Loucy (cell line): ENCODE measurements at regions not wholly inside any gene's neighbourhood (a gene's known extent, or its start where the extent isn't known, plus 50 kb on each side); places are given as distances from the start of the nearest gene placed in this dataset.
"Not testable (repeated sequence)": the region's sequence is repeated elsewhere in the genome, so short reads cannot be mapped to it uniquely, and the experiment has no call there.

Source experiments
- H2AFZ ChIP-seq: fragments of 200-600 bp; sonication (generic); 2 replicates; pipeline ENCODE4 v1.6.0; 2016; ENCODE audit warnings: antibody characterized with exemption, mild to moderate bottlenecking, low read length, moderate library complexity
- H3F3A ChIP-seq: fragments of 200-600 bp; 2 replicates; pipeline ENCODE4 v1.6.0; 2016; ENCODE audit warnings: antibody characterized with exemption, low read depth, mild to moderate bottlenecking
- H3K27me3 ChIP-seq: fragments of 200-600 bp; sonication (generic); 2 replicates; pipeline ENCODE4 v1.6.1; 2014; ENCODE audit warnings: low read length, mild to moderate bottlenecking; ENCODE audit not compliant: insufficient read depth, poor library complexity, severe bottlenecking
- H3K36me3 ChIP-seq: fragments of 200-600 bp; sonication (generic); 2 replicates; pipeline ENCODE4 v1.6.1; 2016; ENCODE audit warnings: low read length; ENCODE audit not compliant: insufficient read depth
- H3K4me1 ChIP-seq: fragments of 200-600 bp; sonication (generic); 2 replicates; pipeline ENCODE4 v1.5.1; 2014; ENCODE audit warnings: low read length, mild to moderate bottlenecking; ENCODE audit not compliant: insufficient read depth, poor library complexity, severe bottlenecking
- H3K4me2 ChIP-seq: fragments of 200-600 bp; sonication (generic); 2 replicates; pipeline ENCODE4 v1.6.0; 2014; ENCODE audit warnings: antibody characterized with exemption, low read length, low read depth, mild to moderate bottlenecking; ENCODE audit not compliant: poor library complexity, severe bottlenecking
- H3K4me3 ChIP-seq: fragments of 200-600 bp; sonication (generic); 2 replicates; pipeline ENCODE4 v1.5.1; 2014; ENCODE audit warnings: low read length, mild to moderate bottlenecking, mixed read lengths; ENCODE audit not compliant: poor library complexity, severe bottlenecking
- H3K79me2 ChIP-seq: fragments of 200-600 bp; sonication (generic); 2 replicates; pipeline ENCODE4 v1.6.1; 2014; ENCODE audit warnings: low read length; ENCODE audit not compliant: insufficient read depth
- H3K9ac ChIP-seq: fragments of 200-600 bp; sonication (generic); 2 replicates; pipeline ENCODE4 v1.6.0; 2014; ENCODE audit warnings: mild to moderate bottlenecking, low read depth, low read length, moderate library complexity; ENCODE audit not compliant: poor library complexity, severe bottlenecking
- H3K9me2 ChIP-seq: fragments of 200-600 bp; sonication (generic); replicated peaks from 2 replicates; pipeline ENCODE4 v1.6.1; 2016; ENCODE audit warnings: low read depth, low read length, mixed read lengths
- H3K9me3 ChIP-seq: fragments of 200-600 bp; sonication (generic); 2 replicates; pipeline ENCODE4 v1.6.1; 2014; ENCODE audit warnings: mild to moderate bottlenecking, antibody characterized with exemption, low read length, low read depth; ENCODE audit not compliant: insufficient read depth
- H4K20me1 ChIP-seq: fragments of 200-600 bp; sonication (generic); 2 replicates; pipeline ENCODE4 v1.6.0; 2014; ENCODE audit warnings: antibody characterized with exemption, low read length, mild to moderate bottlenecking; ENCODE audit not compliant: insufficient read depth, poor library complexity, severe bottlenecking
- CTCF ChIP-seq: fragments of 200-600 bp; sonication (generic); conservative IDR thresholded peaks from 2 replicates; pipeline ENCODE4 v1.5.1; 2014; ENCODE audit warnings: mild to moderate bottlenecking, antibody characterized with exemption, low read length
- EZH2phosphoT487 ChIP-seq: fragments of 200-600 bp; IDR thresholded peaks from 2 replicates; pipeline ENCODE4 v1.6.1; 2018; ENCODE audit warnings: antibody characterized with exemption, mild to moderate bottlenecking, moderate library complexity, borderline replicate concordance

- not testable (repeated sequence) for H3K4me3 ChIP-seq, H3K4me2 ChIP-seq, H3K9me2 ChIP-seq, H3K27me3 ChIP-seq, H3K36me3 ChIP-seq, H2AFZ ChIP-seq, H4K20me1 ChIP-seq, H3K9ac ChIP-seq, H3K9me3 ChIP-seq
- Histone ChIP-seq H3K4me1 (peaks cover 69% of the 10 kb centered on the region), H3K79me2 (peaks cover 36% of the 10 kb centered on the region; the same call in 1 of the 2 replicates), H3F3A (peaks cover 22% of the 10 kb centered on the region)
Observed at GRCh38 chr12:131225066-131225380, 271.3 kb downstream of the ADGRD1 start.

DNA sequence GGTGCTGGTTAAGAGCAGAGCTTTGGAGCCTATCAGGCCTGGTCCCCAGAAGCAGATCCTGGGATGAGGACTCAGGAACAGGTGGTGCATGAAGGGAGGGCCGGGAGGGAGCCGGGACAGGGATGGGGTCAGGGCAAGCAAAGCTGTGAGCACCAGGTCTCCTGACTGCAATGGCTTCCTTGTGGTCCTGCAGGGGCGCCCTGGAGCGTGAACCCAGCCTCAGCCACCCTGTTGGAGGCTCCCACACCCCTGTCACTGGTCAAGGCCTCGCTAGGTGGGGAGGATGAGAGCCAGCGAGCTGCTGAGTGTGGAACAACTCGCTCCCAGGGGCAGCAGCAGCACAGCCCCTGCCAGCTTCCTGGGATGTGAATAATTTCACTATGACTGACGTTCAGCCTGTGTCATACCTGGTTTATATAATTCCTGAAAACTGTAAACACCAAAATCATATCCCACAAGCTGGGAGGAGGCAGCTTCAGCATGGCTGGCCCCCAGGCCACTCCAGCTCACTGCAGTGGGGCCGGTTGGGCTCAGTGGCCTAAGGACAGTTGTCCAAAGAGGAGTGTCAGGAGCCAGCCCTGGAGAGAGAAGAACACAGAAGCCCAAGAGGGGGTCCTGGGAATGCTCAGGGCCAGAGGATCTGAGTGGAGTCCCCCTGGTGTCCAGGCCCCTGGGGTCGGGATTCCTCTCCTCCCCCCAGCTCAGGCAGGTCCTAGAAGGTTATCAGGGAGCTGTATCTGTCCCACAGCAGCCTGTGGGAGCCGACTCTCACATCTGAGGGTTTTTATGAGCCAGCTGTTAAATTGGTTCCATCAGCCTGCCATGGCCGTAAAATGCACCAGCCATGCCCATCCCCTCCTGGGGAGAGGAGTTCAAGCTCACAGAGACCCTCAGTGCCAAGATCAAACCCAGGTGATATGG lies 272.9 kb downstream of the ADGRD1 start:
- Histone ChIP-seq H3K79me2 (peaks cover 21% of the 10 kb centered on the region; the same call in 1 of the 2 replicates), H2AFZ (no peak overlapping the region), H3K9ac (peak overlapping the region; percentile 57), H3K4me1 (peaks cover 73% of the 10 kb centered on the region), H3K36me3 (no peaks in the 10 kb centered on the region), H3K4me2 (peak overlapping the region; percentile 57), H3K4me3 (peak overlapping the region; percentile 3), H3K27me3 (no peaks in the 10 kb centered on the region), H3F3A (peaks cover 27% of the 10 kb centered on the region), H4K20me1 (no peaks in the 10 kb centered on the region), H3K9me2 (no peaks in the 10 kb centered on the region), H3K9me3 (no peaks in the 10 kb centered on the region)
- TF ChIP-seq CTCF (no peak; the same call in 1 of the 2 replicates), EZH2phosphoT487 (no peak)

GRCh38 chr12:131227641-131228040 lies 273.9 kb downstream of the ADGRD1 start:
- Histone ChIP-seq H3F3A (peaks cover 21% of the 10 kb centered on the region), H3K9ac (peak overlapping the region; percentile 57), H3K4me2 (peak overlapping the region; percentile 57), H3K4me1 (peaks cover 75% of the 10 kb centered on the region), H3K4me3 (peak overlapping the region; percentile 3), H3K79me2 (peaks cover 19% of the 10 kb centered on the region; the same call in 1 of the 2 replicates)
- H3K36me3 ChIP-seq, H3K27me3 ChIP-seq, H3K9me2 ChIP-seq, H2AFZ ChIP-seq, H4K20me1 ChIP-seq, H3K9me3 ChIP-seq: not testable (repeated sequence)

DNA sequence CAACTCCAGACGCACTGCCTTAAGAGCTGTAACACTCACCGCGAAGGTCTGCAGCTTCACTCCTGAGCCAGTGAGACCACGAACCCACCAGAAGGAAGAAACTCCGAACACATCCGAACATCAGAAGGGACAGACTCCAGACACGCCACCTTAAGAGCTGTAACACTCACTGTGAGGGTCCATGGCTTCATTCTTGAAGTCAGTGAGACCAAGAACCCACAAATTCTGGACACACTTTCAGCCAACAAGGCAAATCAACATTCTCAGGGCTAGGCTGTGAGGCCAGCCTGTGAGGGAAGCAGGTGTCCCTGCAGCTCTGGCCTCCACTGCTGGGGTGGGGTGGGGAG lies 275.3 kb downstream of the ADGRD1 start:
- peak overlapping the region; percentile 84 for H3K4me2 ChIP-seq
- peak overlapping the region; percentile 70 for H3K4me3 ChIP-seq
- H3K79me2 ChIP-seq: peaks cover 11% of the 10 kb centered on the region; the same call in 1 of the 2 replicates
- peaks cover 61% of the 10 kb centered on the region for H3K4me1 ChIP-seq
- not testable (repeated sequence) for H3K9me3 ChIP-seq, H2AFZ ChIP-seq, H3K9me2 ChIP-seq, H3K36me3 ChIP-seq, H4K20me1 ChIP-seq, H3K27me3 ChIP-seq
- H3K9ac ChIP-seq: peak overlapping the region; percentile 91
- H3F3A ChIP-seq: peaks cover 11% of the 10 kb centered on the region
